HG02970 (cell line): ENCODE measurements at regions not wholly inside any gene's neighbourhood (a gene's known extent, or its start where the extent isn't known, plus 50 kb on each side); places are given as distances from the start of the nearest gene placed in this dataset.
"Not testable (repeated sequence)": the region's sequence is repeated elsewhere in the genome, so short reads cannot be mapped to it uniquely, and the experiment has no call there.

Experiments
- ATAC-seq: cut with Tn5 transposase; IDR thresholded peaks from one replicate; pipeline ENCODE4 v1.9.1; 2021; ENCODE audit warnings: mild to moderate bottlenecking, moderate library complexity, moderate number of reproducible peaks; ENCODE audit not compliant: unreplicated experiment, low FRiP score

DNA sequence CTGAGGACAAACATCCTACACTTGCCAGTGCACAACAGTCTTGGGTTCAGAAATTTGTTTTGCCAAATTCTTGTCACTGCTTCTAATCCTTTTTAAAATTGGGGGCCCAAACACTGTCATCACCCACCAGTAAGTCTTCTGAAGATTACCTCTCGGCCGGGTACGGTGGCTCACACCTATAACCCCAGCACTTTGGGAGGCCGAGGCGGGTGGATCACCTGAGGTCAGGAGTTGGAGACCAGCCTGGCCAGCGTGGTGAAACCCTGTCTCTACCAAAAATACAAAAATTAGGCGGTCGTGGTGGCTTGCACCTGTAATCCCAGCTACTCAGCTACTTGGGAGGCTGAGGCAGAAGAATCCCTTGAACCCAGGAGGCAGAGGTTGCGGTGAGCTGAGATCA, 87.8 kb upstream of the DMRT1 start:
- not testable (repeated sequence) for ATAC-seq

GRCh38 chr9:754150-754931, 87.2 kb upstream of the DMRT1 start:
- no peak for ATAC-seq

DNA sequence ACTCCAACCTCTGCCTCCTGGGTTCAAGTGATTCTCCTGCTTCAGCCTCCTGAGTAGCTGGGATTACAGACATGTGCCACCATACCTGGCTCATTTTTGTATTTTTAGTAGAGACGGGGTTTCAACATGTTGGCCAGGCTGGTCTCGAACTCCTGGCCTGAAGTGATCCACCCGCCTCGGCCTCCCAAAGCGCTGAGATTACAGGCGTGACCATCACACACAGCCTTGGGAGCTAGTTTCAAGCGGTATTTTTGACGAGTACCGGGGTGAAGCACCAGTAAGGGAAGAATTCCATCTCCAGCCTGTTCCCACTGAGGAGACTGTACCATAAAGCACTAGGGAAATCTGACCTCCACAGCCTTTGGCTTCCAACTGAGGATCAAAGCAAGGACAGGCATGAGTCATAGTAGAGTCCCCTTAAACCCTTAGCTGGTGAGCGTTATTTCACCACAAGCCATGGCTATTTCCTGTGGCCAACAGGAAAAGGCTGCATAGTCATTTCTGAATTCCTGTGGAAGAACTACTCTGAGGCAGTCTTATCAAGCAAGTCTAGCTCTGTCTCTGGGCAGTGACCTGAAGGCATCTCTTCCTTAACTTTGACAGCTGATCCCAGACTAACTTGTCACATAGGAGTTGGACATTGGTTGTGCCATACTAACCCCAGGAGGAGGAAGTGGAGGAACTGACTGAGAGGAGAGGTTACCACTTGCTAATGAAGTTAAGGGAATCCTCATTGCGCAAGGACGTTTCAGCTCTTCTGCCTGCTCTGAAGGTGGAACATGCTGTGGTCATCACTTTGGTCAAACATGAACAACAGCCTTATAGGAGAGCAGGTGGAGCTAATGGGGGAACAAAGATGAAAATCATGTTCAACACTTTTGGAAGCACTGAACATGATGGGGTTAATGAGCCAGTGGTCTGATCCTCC, 85.8 kb upstream of the DMRT1 start:
- no peak for ATAC-seq

- no peak for ATAC-seq
Measured at GRCh38 chr9:757246-757881, 84.1 kb upstream of the DMRT1 start.

DNA sequence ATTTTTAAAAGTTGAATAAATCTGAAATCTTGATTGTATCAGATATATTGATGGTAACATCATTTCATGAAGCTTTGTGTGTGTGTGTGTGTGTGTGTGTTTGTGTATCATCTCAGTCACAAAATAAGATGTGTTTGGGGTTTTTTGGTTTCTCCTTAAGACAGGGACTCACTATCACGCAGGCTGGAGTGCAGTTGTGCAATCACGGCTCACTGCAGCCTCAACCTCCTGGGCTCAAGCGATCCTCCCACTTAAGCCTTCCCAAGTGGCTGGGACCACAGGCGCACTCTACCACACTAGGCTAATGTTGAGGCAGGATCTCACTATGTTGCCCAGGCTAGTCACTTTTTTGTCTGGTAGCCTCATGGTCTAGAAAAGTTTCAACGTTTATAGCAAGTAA, 83.4 kb upstream of the DMRT1 start:
- no peak for ATAC-seq

- no peak for ATAC-seq
Measured at GRCh38 chr9:759541-759940, 82.0 kb upstream of the DMRT1 start.

DNA sequence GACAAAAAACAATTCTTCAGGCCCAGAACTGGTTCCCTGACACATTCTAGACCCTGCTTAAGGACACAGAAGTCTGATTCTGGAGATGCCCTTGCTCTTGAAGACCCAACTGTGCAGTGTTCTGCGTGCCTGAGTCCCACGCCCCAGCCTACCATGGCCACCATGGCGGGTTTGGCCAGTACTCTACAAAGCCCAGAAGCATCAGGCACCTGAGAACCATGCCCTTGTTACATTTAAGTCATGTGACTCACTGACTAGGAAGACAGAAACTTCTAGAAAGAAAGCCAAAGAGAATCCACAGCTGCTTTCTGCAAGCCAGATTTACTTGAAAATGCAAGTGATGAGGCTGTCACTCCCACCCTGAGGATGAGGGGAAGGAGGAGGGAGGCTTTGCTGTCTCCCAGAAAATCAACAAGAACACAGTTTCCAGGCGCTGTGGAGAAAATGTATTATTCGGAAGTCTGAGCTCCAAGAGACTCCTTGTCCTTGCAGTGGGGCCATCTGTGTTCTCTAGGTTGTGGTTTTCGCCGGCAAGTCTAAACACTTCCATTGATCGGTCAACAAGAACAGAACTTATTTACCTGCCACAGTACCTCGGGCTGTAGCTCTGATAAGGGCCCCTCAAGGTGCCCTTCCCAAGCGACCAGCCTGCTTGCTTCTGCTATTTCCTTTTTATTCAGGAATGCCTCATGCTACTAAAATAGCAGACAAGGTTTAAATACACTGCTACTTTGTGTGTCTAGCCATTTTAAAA, 81.3 kb upstream of the DMRT1 start:
- ATAC-seq, result no peak

DNA sequence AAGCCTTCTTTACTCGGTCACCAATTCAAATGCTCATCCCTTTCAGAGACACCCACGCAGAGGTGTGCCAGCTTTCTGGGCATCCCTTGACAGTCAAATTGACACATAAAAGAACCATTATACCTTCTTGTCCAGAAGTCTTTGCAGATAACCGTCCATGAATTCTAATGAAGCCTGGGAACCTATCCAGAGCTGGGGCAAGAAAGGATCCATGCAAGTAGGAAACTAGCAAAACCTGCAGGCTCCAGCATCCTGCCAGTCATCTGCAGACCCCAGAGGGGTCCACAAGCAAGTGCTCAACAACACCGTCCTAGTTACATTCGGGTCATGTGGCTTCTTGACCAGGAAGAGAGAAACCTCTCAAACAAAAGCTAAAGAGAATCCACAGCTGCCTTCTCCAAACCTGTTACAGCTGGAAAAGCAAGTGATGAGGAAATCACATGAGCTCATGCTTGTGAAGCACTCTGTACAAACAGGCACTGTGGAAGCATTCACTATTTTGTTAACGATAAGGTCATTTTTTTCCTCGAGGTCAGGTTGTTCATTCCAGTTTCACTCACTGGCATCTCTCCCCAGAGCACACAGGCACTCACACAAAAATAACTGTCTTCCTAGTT, 80.2 kb upstream of the DMRT1 start:
- ATAC-seq, result no peak

GRCh38 chr9:761793-762560, 79.5 kb upstream of the DMRT1 start:
- ATAC-seq, result no peak

DNA sequence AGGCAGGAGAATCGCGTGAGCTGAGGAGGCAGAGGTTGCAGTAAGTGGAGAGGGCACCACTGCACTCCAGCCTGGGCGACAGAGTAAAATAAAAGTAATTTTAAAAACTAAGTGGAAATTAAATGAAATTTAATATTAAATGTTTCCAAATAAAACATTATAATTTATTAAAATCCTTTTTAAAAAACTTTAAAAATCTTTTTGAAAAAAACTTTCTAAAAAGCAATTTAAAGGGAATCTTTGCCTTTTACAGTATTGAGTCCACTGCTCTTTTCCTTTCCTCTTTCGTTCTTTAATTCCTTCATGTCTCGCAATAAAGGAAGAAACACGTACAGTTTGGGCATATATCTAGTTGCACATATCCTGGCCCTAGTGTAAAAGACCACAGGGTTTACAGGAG, 77.8 kb upstream of the DMRT1 start:
- no peak for ATAC-seq

GRCh38 chr9:764105-764524, 77.4 kb upstream of the DMRT1 start:
- peak; percentile 81 for ATAC-seq

- ATAC-seq, result no peak
Measured at GRCh38 chr9:764986-765385, 76.5 kb upstream of the DMRT1 start.

DNA sequence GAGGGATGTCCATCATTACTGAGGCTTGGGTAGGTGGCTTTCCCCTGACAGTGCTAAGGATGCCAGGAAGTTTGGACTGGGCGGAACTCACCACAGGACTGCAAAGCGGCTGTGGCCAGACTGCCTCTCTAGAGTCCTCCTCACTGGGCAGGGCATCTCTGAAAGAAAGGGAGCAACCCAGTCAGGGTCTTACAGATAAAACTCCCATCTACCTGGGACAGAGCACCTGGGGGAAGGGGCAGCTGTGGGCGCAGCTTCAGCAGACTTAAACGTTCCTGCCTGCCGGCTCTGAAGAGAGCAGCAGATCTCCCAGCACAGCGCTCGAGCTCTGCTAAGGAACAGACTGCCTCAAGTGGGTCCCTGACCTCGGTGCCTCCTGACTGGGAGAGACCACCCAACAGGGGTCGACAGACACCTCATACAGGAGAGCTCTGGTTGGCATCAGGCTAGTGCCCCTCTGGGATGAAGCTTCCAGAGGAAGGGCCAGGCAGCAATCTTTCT, 74.4 kb upstream of the DMRT1 start:
- ATAC-seq, result not testable (repeated sequence)

DNA sequence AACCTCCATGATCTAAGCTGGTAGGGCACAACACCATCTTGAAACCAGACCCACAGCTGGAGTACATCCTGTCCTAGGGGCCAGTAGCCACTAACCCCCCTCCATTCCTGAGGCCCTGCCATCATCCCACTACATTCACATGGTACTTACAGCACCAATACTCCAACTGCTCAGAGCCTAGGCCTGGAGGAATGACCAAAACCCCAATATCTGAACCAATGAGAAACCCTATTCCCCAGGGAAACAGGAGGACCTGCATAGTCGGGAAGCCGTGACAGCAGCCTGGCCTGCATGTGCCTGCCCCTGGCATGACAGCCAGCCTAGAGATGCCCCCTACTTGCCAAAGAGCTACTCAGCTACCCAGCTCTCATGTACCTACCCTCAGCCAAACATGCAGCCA, 65.4 kb upstream of the DMRT1 start:
- no peak for ATAC-seq

- no peak for ATAC-seq
Measured at GRCh38 chr9:777978-778377, 63.5 kb upstream of the DMRT1 start.

GRCh38 chr9:784202-784601, 57.3 kb upstream of the DMRT1 start:
- no peak for ATAC-seq

- ATAC-seq, result no peak
Measured at GRCh38 chr9:784916-785315, 56.6 kb upstream of the DMRT1 start.

DNA sequence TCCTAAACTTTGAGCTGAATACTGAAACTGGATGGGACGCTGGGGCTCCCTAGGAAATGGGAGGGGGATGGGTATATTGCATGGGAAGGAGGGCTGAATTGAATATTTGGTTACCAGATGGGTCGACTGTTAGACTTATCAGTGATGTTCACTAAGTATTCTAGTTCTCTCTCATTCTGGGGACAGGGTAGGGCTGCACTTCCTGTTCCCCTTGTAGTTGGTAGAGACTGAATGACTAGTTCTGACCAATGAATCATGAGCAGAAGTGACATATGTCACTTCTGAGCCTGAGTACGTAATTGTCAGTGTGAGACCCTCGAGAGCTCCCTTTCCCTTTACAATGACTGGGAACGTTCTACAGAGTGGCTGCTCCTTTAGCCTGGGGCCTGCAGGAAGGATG, 55.5 kb upstream of the DMRT1 start:
- ATAC-seq, result no peak

- no peak for ATAC-seq
Measured at GRCh38 chr9:786405-786804, 55.1 kb upstream of the DMRT1 start.
